ENCODE measurements at regions not wholly inside any gene's neighbourhood (a gene's known extent, or its start where the extent isn't known, plus 50 kb on each side); places are given as distances from the start of the nearest gene placed in this dataset.

DNA sequence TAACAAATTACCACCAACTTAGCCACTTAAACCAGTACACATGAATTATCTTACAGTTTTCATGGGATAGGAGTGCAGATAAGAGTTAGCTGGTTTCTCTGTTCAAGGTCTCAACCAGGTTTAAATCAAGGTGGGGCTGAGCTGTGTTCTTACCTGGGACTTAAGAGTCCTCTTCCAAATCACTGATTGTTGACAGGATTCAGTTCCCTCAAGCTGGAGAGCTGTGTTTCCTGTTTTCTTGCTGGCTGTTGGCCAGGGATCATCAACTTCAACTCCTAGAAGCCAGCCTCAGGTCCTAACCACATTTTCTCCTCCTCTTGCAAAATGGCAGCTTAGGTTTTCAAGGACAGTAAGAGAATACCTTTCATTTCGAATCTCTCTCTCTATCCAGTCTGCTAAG, 123.8 kb upstream of the CHRM3 start:
- no peak overlapping the region for H3K9ac ChIP-seq (ENCODE audit: low read depth in 1 of 2, low read length in 2 of 2)
- no peak for DNase-seq (ENCODE audit: low spot score)
- WGBS = 62% methylated on average over 1 of the region's 1 CpG
- no peaks in the 10 kb centered on the region for H3K9me3 ChIP-seq (ENCODE audit: control insufficient read depth in 4 of 4, low read length in 3 of 4)
- TF ChIP-seq, protein P1, sequence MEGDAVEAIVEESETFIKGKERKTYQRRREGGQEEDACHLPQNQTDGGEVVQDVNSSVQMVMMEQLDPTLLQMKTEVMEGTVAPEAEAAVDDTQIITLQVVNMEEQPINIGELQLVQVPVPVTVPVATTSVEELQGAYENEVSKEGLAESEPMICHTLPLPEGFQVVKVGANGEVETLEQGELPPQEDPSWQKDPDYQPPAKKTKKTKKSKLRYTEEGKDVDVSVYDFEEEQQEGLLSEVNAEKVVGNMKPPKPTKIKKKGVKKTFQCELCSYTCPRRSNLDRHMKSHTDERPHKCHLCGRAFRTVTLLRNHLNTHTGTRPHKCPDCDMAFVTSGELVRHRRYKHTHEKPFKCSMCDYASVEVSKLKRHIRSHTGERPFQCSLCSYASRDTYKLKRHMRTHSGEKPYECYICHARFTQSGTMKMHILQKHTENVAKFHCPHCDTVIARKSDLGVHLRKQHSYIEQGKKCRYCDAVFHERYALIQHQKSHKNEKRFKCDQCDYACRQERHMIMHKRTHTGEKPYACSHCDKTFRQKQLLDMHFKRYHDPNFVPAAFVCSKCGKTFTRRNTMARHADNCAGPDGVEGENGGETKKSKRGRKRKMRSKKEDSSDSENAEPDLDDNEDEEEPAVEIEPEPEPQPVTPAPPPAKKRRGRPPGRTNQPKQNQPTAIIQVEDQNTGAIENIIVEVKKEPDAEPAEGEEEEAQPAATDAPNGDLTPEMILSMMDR (IDR thresholded peaks at IDR 0.05; ENCODE audit: low read depth, low read length, missing input control) = no peak
- TF ChIP-seq GABPA (IDR thresholded peaks at IDR 0.05 in 1 of 2, conservative IDR thresholded peaks at IDR 0.05 in 1 of 2) (no peak), HNF4G (IDR thresholded peaks at IDR 0.05) (no peak), RXRA (IDR thresholded peaks at IDR 0.05) (no peak), SP1 (IDR thresholded peaks at IDR 0.05) (no peak), EGR1 (IDR thresholded peaks at IDR 0.05; ENCODE audit: low read depth in 2 of 2) (no peak), HNF4A (conservative IDR thresholded peaks at IDR 0.05) (no peak), TAF1 (conservative IDR thresholded peaks at IDR 0.05) (no peak), FOXA1 (IDR thresholded peaks at IDR 0.05) (no peak), YY1 (IDR thresholded peaks at IDR 0.05) (no peak), RAD21 (IDR thresholded peaks at IDR 0.05) (no peak), JUND (IDR thresholded peaks at IDR 0.05) (no peak), FOXA2 (IDR thresholded peaks at IDR 0.05) (no peak), NR2F2 (IDR thresholded peaks at IDR 0.05) (no peak)
- TF ChIP-seq, protein P2, sequence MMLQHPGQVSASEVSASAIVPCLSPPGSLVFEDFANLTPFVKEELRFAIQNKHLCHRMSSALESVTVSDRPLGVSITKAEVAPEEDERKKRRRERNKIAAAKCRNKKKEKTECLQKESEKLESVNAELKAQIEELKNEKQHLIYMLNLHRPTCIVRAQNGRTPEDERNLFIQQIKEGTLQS (IDR thresholded peaks at IDR 0.05) = no peak
- TF ChIP-seq, protein P3, sequence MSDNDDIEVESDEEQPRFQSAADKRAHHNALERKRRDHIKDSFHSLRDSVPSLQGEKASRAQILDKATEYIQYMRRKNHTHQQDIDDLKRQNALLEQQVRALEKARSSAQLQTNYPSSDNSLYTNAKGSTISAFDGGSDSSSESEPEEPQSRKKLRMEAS (IDR thresholded peaks at IDR 0.05) = no peak
- TF ChIP-seq, protein P4, sequence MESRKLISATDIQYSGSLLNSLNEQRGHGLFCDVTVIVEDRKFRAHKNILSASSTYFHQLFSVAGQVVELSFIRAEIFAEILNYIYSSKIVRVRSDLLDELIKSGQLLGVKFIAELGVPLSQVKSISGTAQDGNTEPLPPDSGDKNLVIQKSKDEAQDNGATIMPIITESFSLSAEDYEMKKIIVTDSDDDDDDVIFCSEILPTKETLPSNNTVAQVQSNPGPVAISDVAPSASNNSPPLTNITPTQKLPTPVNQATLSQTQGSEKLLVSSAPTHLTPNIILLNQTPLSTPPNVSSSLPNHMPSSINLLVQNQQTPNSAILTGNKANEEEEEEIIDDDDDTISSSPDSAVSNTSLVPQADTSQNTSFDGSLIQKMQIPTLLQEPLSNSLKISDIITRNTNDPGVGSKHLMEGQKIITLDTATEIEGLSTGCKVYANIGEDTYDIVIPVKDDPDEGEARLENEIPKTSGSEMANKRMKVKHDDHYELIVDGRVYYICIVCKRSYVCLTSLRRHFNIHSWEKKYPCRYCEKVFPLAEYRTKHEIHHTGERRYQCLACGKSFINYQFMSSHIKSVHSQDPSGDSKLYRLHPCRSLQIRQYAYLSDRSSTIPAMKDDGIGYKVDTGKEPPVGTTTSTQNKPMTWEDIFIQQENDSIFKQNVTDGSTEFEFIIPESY (IDR thresholded peaks at IDR 0.05) = no peak
- TF ChIP-seq, protein P5, sequence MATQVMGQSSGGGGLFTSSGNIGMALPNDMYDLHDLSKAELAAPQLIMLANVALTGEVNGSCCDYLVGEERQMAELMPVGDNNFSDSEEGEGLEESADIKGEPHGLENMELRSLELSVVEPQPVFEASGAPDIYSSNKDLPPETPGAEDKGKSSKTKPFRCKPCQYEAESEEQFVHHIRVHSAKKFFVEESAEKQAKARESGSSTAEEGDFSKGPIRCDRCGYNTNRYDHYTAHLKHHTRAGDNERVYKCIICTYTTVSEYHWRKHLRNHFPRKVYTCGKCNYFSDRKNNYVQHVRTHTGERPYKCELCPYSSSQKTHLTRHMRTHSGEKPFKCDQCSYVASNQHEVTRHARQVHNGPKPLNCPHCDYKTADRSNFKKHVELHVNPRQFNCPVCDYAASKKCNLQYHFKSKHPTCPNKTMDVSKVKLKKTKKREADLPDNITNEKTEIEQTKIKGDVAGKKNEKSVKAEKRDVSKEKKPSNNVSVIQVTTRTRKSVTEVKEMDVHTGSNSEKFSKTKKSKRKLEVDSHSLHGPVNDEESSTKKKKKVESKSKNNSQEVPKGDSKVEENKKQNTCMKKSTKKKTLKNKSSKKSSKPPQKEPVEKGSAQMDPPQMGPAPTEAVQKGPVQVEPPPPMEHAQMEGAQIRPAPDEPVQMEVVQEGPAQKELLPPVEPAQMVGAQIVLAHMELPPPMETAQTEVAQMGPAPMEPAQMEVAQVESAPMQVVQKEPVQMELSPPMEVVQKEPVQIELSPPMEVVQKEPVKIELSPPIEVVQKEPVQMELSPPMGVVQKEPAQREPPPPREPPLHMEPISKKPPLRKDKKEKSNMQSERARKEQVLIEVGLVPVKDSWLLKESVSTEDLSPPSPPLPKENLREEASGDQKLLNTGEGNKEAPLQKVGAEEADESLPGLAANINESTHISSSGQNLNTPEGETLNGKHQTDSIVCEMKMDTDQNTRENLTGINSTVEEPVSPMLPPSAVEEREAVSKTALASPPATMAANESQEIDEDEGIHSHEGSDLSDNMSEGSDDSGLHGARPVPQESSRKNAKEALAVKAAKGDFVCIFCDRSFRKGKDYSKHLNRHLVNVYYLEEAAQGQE (IDR thresholded peaks at IDR 0.05) = no peak
- H3K4me1 ChIP-seq (ENCODE audit: control insufficient read depth in 4 of 4, insufficient read depth in 4 of 4, low read length in 3 of 4) = no peaks in the 10 kb centered on the region
- no peak overlapping the region for H3K4me3 ChIP-seq (ENCODE audit: low read depth in 1 of 3, low read length in 3 of 3)
- H3K27me3 ChIP-seq (ENCODE audit: control insufficient read depth in 4 of 4, insufficient read depth in 4 of 4, low read length in 3 of 4) = no peaks in the 10 kb centered on the region
- H3K27ac ChIP-seq (ENCODE audit: low read depth in 1 of 2, low read length in 2 of 2) = no peak overlapping the region
- no peaks in the 10 kb centered on the region for H3K36me3 ChIP-seq (ENCODE audit: control insufficient read depth in 4 of 4, insufficient read depth in 3 of 4, low read depth in 1 of 4, low read length in 3 of 4)
